HG03354 (cell line): ENCODE measurements at regions not wholly inside any gene's neighbourhood (a gene's known extent, or its start where the extent isn't known, plus 50 kb on each side); places are given as distances from the start of the nearest gene placed in this dataset.

Experiments
- ATAC-seq: cut with Tn5 transposase; IDR thresholded peaks from one replicate; pipeline ENCODE4 v1.9.1; 2021; ENCODE audit warnings: mild to moderate bottlenecking; ENCODE audit not compliant: unreplicated experiment, poor library complexity, severe bottlenecking

GRCh38 chr6:105474234-105474633 lies 71.4 kb upstream of the PREP start:
- ATAC-seq, result no peak

GRCh38 chr6:105469946-105470345 lies 67.1 kb upstream of the PREP start:
- no peak for ATAC-seq

GRCh38 chr6:105468850-105469249 lies 66.0 kb upstream of the PREP start:
- no peak for ATAC-seq

GRCh38 chr6:105460860-105461259 lies 58.0 kb upstream of the PREP start:
- no peak for ATAC-seq

- no peak for ATAC-seq
These were observed 57.0 kb upstream of the PREP start for GRCh38 chr6:105459864-105460263.

- peak; percentile 96 for ATAC-seq
These were observed 56.2 kb upstream of the PREP start for GRCh38 chr6:105459049-105459448.

- ATAC-seq, result peak; percentile 44
These were observed 55.7 kb upstream of the PREP start for GRCh38 chr6:105458551-105458950.

GRCh38 chr6:105458084-105458483 lies 55.2 kb upstream of the PREP start:
- no peak for ATAC-seq

GRCh38 chr6:105453968-105454367 lies 51.1 kb upstream of the PREP start:
- no peak for ATAC-seq

- peak; percentile 66 for ATAC-seq
These were observed 50.3 kb upstream of the PREP start for GRCh38 chr6:105452924-105453756.
